ENCODE measurements at regions not wholly inside any gene's neighbourhood (a gene's known extent, or its start where the extent isn't known, plus 50 kb on each side); places are given as distances from the start of the nearest gene placed in this dataset.
A peak's percentile ranks its signal among the peaks of the same experiment; 100 is the strongest.

- H3K9ac ChIP-seq (ENCODE audit: low read length), result no peak overlapping the region
- no peaks in the 10 kb centered on the region for H3K79me2 ChIP-seq (ENCODE audit: low read length)
- no peaks in the 10 kb centered on the region for H3K36me3 ChIP-seq (ENCODE audit: low read depth, low read length)
- H3K9me3 ChIP-seq (ENCODE audit: low read length), result no peaks in the 10 kb centered on the region
- peaks cover 4% of the 10 kb centered on the region for H3F3A ChIP-seq (ENCODE audit: low read length, unreplicated experiment)
- no peak overlapping the region for H3K4me3 ChIP-seq (ENCODE audit: low read length)
- H3K27me3 ChIP-seq (ENCODE audit: low read length), result no peaks in the 10 kb centered on the region
- TF ChIP-seq EZH2 (IDR thresholded peaks at IDR 0.05; ENCODE audit: low read length, unreplicated experiment) (no peak), EZH2phosphoT487 (IDR thresholded peaks at IDR 0.05; ENCODE audit: borderline replicate concordance, low read length) (no peak), CTCF (conservative IDR thresholded peaks at IDR 0.05; ENCODE audit: low read depth, low read length) (no peak)
- H4K20me1 ChIP-seq (ENCODE audit: low read length), result no peaks in the 10 kb centered on the region
- peak; percentile 49 for DNase-seq
- CTCF ChIA-PET, result no interaction called here
- ATAC-seq, result peak; percentile 34; the same call in 1 of the 2 replicates
- no peak overlapping the region for H3K27ac ChIP-seq (ENCODE audit: low read length)
- peaks cover 24% of the 10 kb centered on the region for H3K4me1 ChIP-seq (ENCODE audit: insufficient read depth, low read length)
- BruUV-seq (replicated peaks), result no TSS peak
- intact Hi-C loops (cut with micrococcal nuclease), result no loop called here
- POLR2A ChIA-PET (ENCODE audit: unreplicated experiment), result no interaction called here
- H2AFZ ChIP-seq (ENCODE audit: low read length), result no peak overlapping the region
- H3K9me2 ChIP-seq (replicated peaks; ENCODE audit: low read length), result no peaks in the 10 kb centered on the region
- no peak overlapping the region for H3K4me2 ChIP-seq (ENCODE audit: low read length)
These were observed 200.7 kb upstream of the SEMA6D start for GRCh38 chr15:47516558-47516957.

GRCh38 chr15:47516972-47517371, 200.3 kb upstream of the SEMA6D start:
- Histone ChIP-seq H3K9ac (ENCODE audit: low read length) (no peak overlapping the region), H3K4me2 (ENCODE audit: low read length) (no peak overlapping the region), H4K20me1 (ENCODE audit: low read length) (no peaks in the 10 kb centered on the region), H3K36me3 (ENCODE audit: low read depth, low read length) (no peaks in the 10 kb centered on the region), H3K4me1 (ENCODE audit: insufficient read depth, low read length) (peaks cover 24% of the 10 kb centered on the region), H3K27me3 (ENCODE audit: low read length) (no peaks in the 10 kb centered on the region), H3K4me3 (ENCODE audit: low read length) (no peak overlapping the region), H3K27ac (ENCODE audit: low read length) (no peak overlapping the region), H2AFZ (ENCODE audit: low read length) (no peak overlapping the region), H3K9me3 (ENCODE audit: low read length) (no peaks in the 10 kb centered on the region), H3K79me2 (ENCODE audit: low read length) (no peaks in the 10 kb centered on the region), H3K9me2 (replicated peaks; ENCODE audit: low read length) (no peaks in the 10 kb centered on the region), H3F3A (ENCODE audit: low read length, unreplicated experiment) (peaks cover 4% of the 10 kb centered on the region)
- no peak for TF ChIP-seq CTCF (conservative IDR thresholded peaks at IDR 0.05; ENCODE audit: low read depth, low read length)
- no peak for TF ChIP-seq EZH2phosphoT487 (IDR thresholded peaks at IDR 0.05; ENCODE audit: borderline replicate concordance, low read length)
- no peak for TF ChIP-seq EZH2 (IDR thresholded peaks at IDR 0.05; ENCODE audit: low read length, unreplicated experiment)
- intact Hi-C loops (cut with micrococcal nuclease), result no loop called here
- no peak for ATAC-seq
- no peak for DNase-seq
- ChIA-PET POLR2A (ENCODE audit: unreplicated experiment) (no interaction called here), CTCF (no interaction called here)
- no TSS peak for BruUV-seq (replicated peaks)

GRCh38 chr15:47517737-47518136, 199.6 kb upstream of the SEMA6D start:
- H3K9ac ChIP-seq (ENCODE audit: low read length), result no peak overlapping the region
- H3K27ac ChIP-seq (ENCODE audit: low read length), result no peak overlapping the region
- H4K20me1 ChIP-seq (ENCODE audit: low read length), result no peaks in the 10 kb centered on the region
- ATAC-seq (no peak), DNase-seq (no peak)
- no peak overlapping the region for H3K4me3 ChIP-seq (ENCODE audit: low read length)
- H3F3A ChIP-seq (ENCODE audit: low read length, unreplicated experiment), result peaks cover 4% of the 10 kb centered on the region
- no peaks in the 10 kb centered on the region for H3K36me3 ChIP-seq (ENCODE audit: low read depth, low read length)
- intact Hi-C loops (cut with micrococcal nuclease), result no loop called here
- H2AFZ ChIP-seq (ENCODE audit: low read length), result no peak overlapping the region
- TF ChIP-seq CTCF (conservative IDR thresholded peaks at IDR 0.05; ENCODE audit: low read depth, low read length) (no peak), EZH2 (IDR thresholded peaks at IDR 0.05; ENCODE audit: low read length, unreplicated experiment) (no peak), EZH2phosphoT487 (IDR thresholded peaks at IDR 0.05; ENCODE audit: borderline replicate concordance, low read length) (no peak)
- no peaks in the 10 kb centered on the region for H3K79me2 ChIP-seq (ENCODE audit: low read length)
- peaks cover 24% of the 10 kb centered on the region for H3K4me1 ChIP-seq (ENCODE audit: insufficient read depth, low read length)
- H3K4me2 ChIP-seq (ENCODE audit: low read length), result no peak overlapping the region
- H3K9me3 ChIP-seq (ENCODE audit: low read length), result no peaks in the 10 kb centered on the region
- no TSS peak for BruUV-seq (replicated peaks)
- H3K9me2 ChIP-seq (replicated peaks; ENCODE audit: low read length), result no peaks in the 10 kb centered on the region
- CTCF ChIA-PET, result no interaction called here
- POLR2A ChIA-PET (ENCODE audit: unreplicated experiment), result no interaction called here
- no peaks in the 10 kb centered on the region for H3K27me3 ChIP-seq (ENCODE audit: low read length)

Measured in PC-3 (cell line).